Mesothelial cell of epicardium (in vitro differentiated cells): ENCODE measurements at regions not wholly inside any gene's neighbourhood (a gene's known extent, or its start where the extent isn't known, plus 50 kb on each side); places are given as distances from the start of the nearest gene placed in this dataset.
"Not testable (repeated sequence)": the region's sequence is repeated elsewhere in the genome, so short reads cannot be mapped to it uniquely, and the experiment has no call there.

ENCODE experiments used
- DNase-seq, 2 experiments: peaks; one replicate each; pipeline ENCODE4 v3.0.0; 2021; ENCODE audit warnings: low spot score in 2 of 2; ENCODE audit not compliant: unreplicated experiment in 2 of 2
- H3K27ac Mint-ChIP-seq: 2 replicates; pipeline ENCODE4 v1.8.0; 2021; ENCODE audit warnings: mixed read lengths
- H3K27me3 Mint-ChIP-seq: 2 replicates; pipeline ENCODE4 v1.8.0; 2021; ENCODE audit warnings: low read depth, mixed read lengths
- H3K36me3 Mint-ChIP-seq: 2 replicates; pipeline ENCODE4 v1.8.0; 2021; ENCODE audit warnings: mixed read lengths
- H3K4me1 Mint-ChIP-seq: 2 replicates; pipeline ENCODE4 v1.8.0; 2021; ENCODE audit warnings: mixed read lengths
- H3K4me3 Mint-ChIP-seq: 2 replicates; pipeline ENCODE4 v1.8.0; 2021; ENCODE audit warnings: mild to moderate bottlenecking, moderate library complexity, mixed read lengths
- H3K9me3 Mint-ChIP-seq: 2 replicates; pipeline ENCODE4 v1.8.0; 2021; ENCODE audit warnings: mixed read lengths
- CTCF ChIP-seq: fragments of 200-600 bp; sonication (generic); IDR thresholded peaks from one replicate; pipeline ENCODE4 v1.5.0; 2021; ENCODE audit warnings: antibody characterized with exemption; ENCODE audit not compliant: unreplicated experiment

DNA sequence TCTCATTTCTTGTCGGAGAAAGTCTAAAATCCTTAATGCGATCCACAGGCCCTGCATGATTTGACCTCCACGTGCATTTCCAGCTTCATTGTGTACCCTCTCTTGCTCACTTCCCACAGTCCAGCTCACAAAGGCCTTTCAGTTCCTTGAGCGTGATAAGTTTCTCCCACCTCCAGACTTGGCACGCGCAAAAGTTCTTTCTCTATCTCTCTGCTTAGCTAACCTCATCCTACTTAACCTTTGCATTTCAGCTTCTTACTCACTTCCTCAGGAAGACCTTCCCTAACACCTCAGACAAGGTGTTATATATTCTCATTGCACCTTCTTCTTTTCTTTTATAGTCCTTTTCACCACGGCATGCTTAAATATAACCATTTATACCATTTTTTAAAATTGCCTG is 124.8 kb upstream of the XPO1 start:
- H3K4me1 Mint-ChIP-seq: no peaks in the 10 kb centered on the region
- no peak overlapping the region for H3K4me3 Mint-ChIP-seq
- H3K27me3 Mint-ChIP-seq: peaks cover 2% of the 10 kb centered on the region
- H3K36me3 Mint-ChIP-seq: no peaks in the 10 kb centered on the region
- H3K9me3 Mint-ChIP-seq: no peaks in the 10 kb centered on the region
- no peak for TF ChIP-seq CTCF
- no peak overlapping the region for H3K27ac Mint-ChIP-seq
- no peak for DNase-seq

GRCh38 chr2:61660511-61661388 is 122.6 kb upstream of the XPO1 start:
- no peak overlapping the region for H3K27ac Mint-ChIP-seq
- no peaks in the 10 kb centered on the region for H3K27me3 Mint-ChIP-seq
- TF ChIP-seq CTCF: no peak
- H3K4me1 Mint-ChIP-seq: no peaks in the 10 kb centered on the region
- no peak for DNase-seq
- no peaks in the 10 kb centered on the region for H3K36me3 Mint-ChIP-seq
- H3K4me3 Mint-ChIP-seq: no peak overlapping the region
- no peaks in the 10 kb centered on the region for H3K9me3 Mint-ChIP-seq

- DNase-seq: no peak
- no peak overlapping the region for H3K4me3 Mint-ChIP-seq
- no peaks in the 10 kb centered on the region for H3K36me3 Mint-ChIP-seq
- no peak for TF ChIP-seq CTCF
- H3K27ac Mint-ChIP-seq: no peak overlapping the region
- no peaks in the 10 kb centered on the region for H3K4me1 Mint-ChIP-seq
- no peaks in the 10 kb centered on the region for H3K9me3 Mint-ChIP-seq
- H3K27me3 Mint-ChIP-seq: no peaks in the 10 kb centered on the region
These were observed 121.0 kb upstream of the XPO1 start for GRCh38 chr2:61658841-61659780.

- DNase-seq, H3K27me3 Mint-ChIP-seq, H3K4me1 Mint-ChIP-seq, H3K36me3 Mint-ChIP-seq, H3K27ac Mint-ChIP-seq, H3K4me3 Mint-ChIP-seq: not testable (repeated sequence)
- peaks cover 14% of the 10 kb centered on the region for H3K9me3 Mint-ChIP-seq
These were observed 111.8 kb upstream of the XPO1 start for GRCh38 chr2:61649946-61650345.

DNA sequence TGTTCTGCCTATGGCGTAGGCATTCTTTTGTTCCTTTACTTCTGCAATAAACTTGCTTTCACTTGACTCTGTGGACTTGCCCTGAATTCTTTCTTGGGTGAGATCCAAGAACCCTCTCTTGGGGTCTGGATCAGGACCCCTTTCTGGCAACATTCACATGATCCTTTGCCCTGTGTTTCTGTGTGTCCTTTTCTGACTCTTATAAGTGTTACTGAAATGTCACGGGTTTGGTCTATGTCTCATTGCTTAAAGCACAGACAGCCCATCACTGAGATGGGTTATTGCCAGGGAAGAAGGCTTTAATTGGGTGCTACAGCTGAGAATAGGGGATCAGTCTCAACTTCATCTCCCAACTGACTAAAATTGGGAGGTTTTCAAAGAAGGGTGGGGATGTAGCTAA is 110.9 kb upstream of the XPO1 start:
- H3K27ac Mint-ChIP-seq: no peak overlapping the region
- no peaks in the 10 kb centered on the region for H3K36me3 Mint-ChIP-seq
- no peaks in the 10 kb centered on the region for H3K4me1 Mint-ChIP-seq
- no peak for DNase-seq
- no peak overlapping the region for H3K4me3 Mint-ChIP-seq
- H3K9me3 Mint-ChIP-seq: peaks cover 14% of the 10 kb centered on the region
- H3K27me3 Mint-ChIP-seq: no peaks in the 10 kb centered on the region
- TF ChIP-seq CTCF: no peak

GRCh38 chr2:61647044-61647443 is 108.9 kb upstream of the XPO1 start:
- H3K4me3 Mint-ChIP-seq: no peak overlapping the region
- no peak for DNase-seq
- H3K4me1 Mint-ChIP-seq: no peaks in the 10 kb centered on the region
- no peaks in the 10 kb centered on the region for H3K36me3 Mint-ChIP-seq
- no peaks in the 10 kb centered on the region for H3K27me3 Mint-ChIP-seq
- peaks cover 14% of the 10 kb centered on the region for H3K9me3 Mint-ChIP-seq
- H3K27ac Mint-ChIP-seq: no peak overlapping the region
- no peak for TF ChIP-seq CTCF
